ENCODE measurements at regions not wholly inside any gene's neighbourhood (a gene's known extent, or its start where the extent isn't known, plus 50 kb on each side); places are given as distances from the start of the nearest gene placed in this dataset.

- DNase-seq (ENCODE audit: low read depth) = no peak
- TF ChIP-seq POLR2A (IDR thresholded peaks at IDR 0.05; ENCODE audit: extremely low read depth, insufficient read length) = no peak
- TF ChIP-seq MYC (IDR thresholded peaks at IDR 0.05; ENCODE audit: low read depth, low read length) = no peak
- no peak for TF ChIP-seq CTCF (IDR thresholded peaks at IDR 0.05; ENCODE audit: low read depth, low read length)
- no peak for TF ChIP-seq MAX (IDR thresholded peaks at IDR 0.05; ENCODE audit: low read depth, low read length)
- no peak overlapping the region for H3K4me3 ChIP-seq (ENCODE audit: low read depth, low read length)
Measured at GRCh38 chr21:35284199-35284598, 235.1 kb upstream of the RUNX1 start.

GRCh38 chr21:35282944-35283343 is 233.8 kb upstream of the RUNX1 start:
- no peak overlapping the region for H3K4me3 ChIP-seq (ENCODE audit: low read depth, low read length)
- TF ChIP-seq POLR2A (IDR thresholded peaks at IDR 0.05; ENCODE audit: extremely low read depth, insufficient read length) (no peak), CTCF (IDR thresholded peaks at IDR 0.05; ENCODE audit: low read depth, low read length) (no peak), MYC (IDR thresholded peaks at IDR 0.05; ENCODE audit: low read depth, low read length) (no peak), MAX (IDR thresholded peaks at IDR 0.05; ENCODE audit: low read depth, low read length) (no peak)
- no peak for DNase-seq (ENCODE audit: low read depth)

- no peak for TF ChIP-seq POLR2A (IDR thresholded peaks at IDR 0.05; ENCODE audit: extremely low read depth, insufficient read length)
- no peak for TF ChIP-seq MAX (IDR thresholded peaks at IDR 0.05; ENCODE audit: low read depth, low read length)
- TF ChIP-seq MYC (IDR thresholded peaks at IDR 0.05; ENCODE audit: low read depth, low read length) = no peak
- no peak for TF ChIP-seq CTCF (IDR thresholded peaks at IDR 0.05; ENCODE audit: low read depth, low read length)
- no peak for DNase-seq (ENCODE audit: low read depth)
Measured at GRCh38 chr21:35281956-35282355, 232.9 kb upstream of the RUNX1 start.

GRCh38 chr21:35280231-35280630 is 231.1 kb upstream of the RUNX1 start:
- TF ChIP-seq MAX (IDR thresholded peaks at IDR 0.05; ENCODE audit: low read depth, low read length) (no peak), MYC (IDR thresholded peaks at IDR 0.05; ENCODE audit: low read depth, low read length) (no peak), CTCF (IDR thresholded peaks at IDR 0.05; ENCODE audit: low read depth, low read length) (no peak), POLR2A (IDR thresholded peaks at IDR 0.05; ENCODE audit: extremely low read depth, insufficient read length) (no peak)
- no peak overlapping the region for H3K4me3 ChIP-seq (ENCODE audit: low read depth, low read length)
- DNase-seq (ENCODE audit: low read depth) = no peak

More at GRCh38 chr21:35281956-35282355, 232.9 kb upstream of the RUNX1 start:
- H3K4me3 ChIP-seq (ENCODE audit: low read depth, low read length) = no peak overlapping the region

GRCh38 chr21:35275776-35276175 is 226.7 kb upstream of the RUNX1 start:
- TF ChIP-seq MAX (IDR thresholded peaks at IDR 0.05; ENCODE audit: low read depth, low read length) = no peak
- no peak for TF ChIP-seq CTCF (IDR thresholded peaks at IDR 0.05; ENCODE audit: low read depth, low read length)
- TF ChIP-seq POLR2A (IDR thresholded peaks at IDR 0.05; ENCODE audit: extremely low read depth, insufficient read length) = no peak
- TF ChIP-seq MYC (IDR thresholded peaks at IDR 0.05; ENCODE audit: low read depth, low read length) = no peak
- no peak for DNase-seq (ENCODE audit: low read depth)
- H3K4me3 ChIP-seq (ENCODE audit: low read depth, low read length) = no peak overlapping the region

- DNase-seq (ENCODE audit: low read depth) = no peak
- H3K4me3 ChIP-seq (ENCODE audit: low read depth, low read length) = no peak overlapping the region
- no peak for TF ChIP-seq MYC (IDR thresholded peaks at IDR 0.05; ENCODE audit: low read depth, low read length)
- TF ChIP-seq CTCF (IDR thresholded peaks at IDR 0.05; ENCODE audit: low read depth, low read length) = no peak
- TF ChIP-seq POLR2A (IDR thresholded peaks at IDR 0.05; ENCODE audit: extremely low read depth, insufficient read length) = no peak
- TF ChIP-seq MAX (IDR thresholded peaks at IDR 0.05; ENCODE audit: low read depth, low read length) = no peak
Measured at GRCh38 chr21:35274923-35275322, 225.8 kb upstream of the RUNX1 start.
